Natural killer cell (primary cell): ENCODE measurements at regions not wholly inside any gene's neighbourhood (a gene's known extent, or its start where the extent isn't known, plus 50 kb on each side); places are given as distances from the start of the nearest gene placed in this dataset.
"Not testable (repeated sequence)": the region's sequence is repeated elsewhere in the genome, so short reads cannot be mapped to it uniquely, and the experiment has no call there.

Experiments used
- ATAC-seq, 3 donors: fragments of 150-1000 bp in 2 of 3; fragments of 200-7000 bp in 1 of 3; cut with Tn5 transposase; 1 replicate in 1 of 3; 2 replicates in 2 of 3; pipeline ENCODE4 v1.10.0; 2021; ENCODE audit warnings: mild to moderate bottlenecking in 2 of 3, moderate library complexity in 2 of 3
- DNase-seq, 2 donors: peaks; one replicate each; pipeline versions ENCODE4 v3.0.0 to v3.0.0-alpha.2; 2013 to 2021; ENCODE audit warnings: mixed read lengths in 1 of 2
- H3K27ac ChIP-seq: one replicate; pipeline ENCODE4 v1.5.1; 2013; ENCODE audit warnings: mild to moderate bottlenecking, low read length
- H3K27me3 ChIP-seq: one replicate; pipeline ENCODE4 v1.6.1; 2013; ENCODE audit warnings: low read length; ENCODE audit not compliant: control insufficient read depth, insufficient read depth
- H3K36me3 ChIP-seq: one replicate; pipeline ENCODE4 v1.6.1; 2013; ENCODE audit warnings: low read length; ENCODE audit not compliant: control insufficient read depth, insufficient read depth
- H3K4me1 ChIP-seq: one replicate; pipeline ENCODE4 v1.6.1; 2013; ENCODE audit warnings: low read length; ENCODE audit not compliant: control insufficient read depth, insufficient read depth
- H3K4me3 ChIP-seq: one replicate; pipeline ENCODE4 v1.5.1; 2013; ENCODE audit warnings: low read length
- H3K9me3 ChIP-seq: one replicate; pipeline ENCODE4 v1.6.1; 2013; ENCODE audit warnings: low read length; ENCODE audit not compliant: control insufficient read depth, insufficient read depth
- H3K27ac Mint-ChIP-seq, 2 donors: one replicate each; pipeline ENCODE4 v1.8.0; 2022; ENCODE audit warnings: mild to moderate bottlenecking in 2 of 2, mixed read lengths in 2 of 2, moderate library complexity in 1 of 2
- H3K27me3 Mint-ChIP-seq, 2 donors: one replicate each; pipeline ENCODE4 v1.8.0; 2022; ENCODE audit warnings: low read depth in 2 of 2, mixed read lengths in 2 of 2
- H3K36me3 Mint-ChIP-seq: one replicate; pipeline ENCODE4 v1.8.0; 2022; ENCODE audit warnings: mixed read lengths
- H3K4me1 Mint-ChIP-seq, 2 donors: one replicate each; pipeline ENCODE4 v1.8.0; 2022; ENCODE audit warnings: mixed read lengths in 2 of 2
- H3K4me3 Mint-ChIP-seq: one replicate; pipeline ENCODE4 v1.8.0; 2022; ENCODE audit warnings: mild to moderate bottlenecking, moderate library complexity, mixed read lengths
- H3K9me3 Mint-ChIP-seq, 2 donors: one replicate each; pipeline ENCODE4 v1.8.0; 2022; ENCODE audit warnings: mixed read lengths in 2 of 2
- CTCF ChIP-seq: fragments of 200-600 bp; IDR thresholded peaks from one replicate; pipeline ENCODE4 v1.8.0; 2022; ENCODE audit warnings: antibody characterized with exemption
- WGBS: methylation state at CpG from one replicate; pipeline ENCODE4 v1.1.7; 2013; ENCODE audit warnings: missing lambda C conversion rate; ENCODE audit not compliant: insufficient coverage; 5-methylcytosine and 5-hydroxymethylcytosine counted together
- intact Hi-C: fragments of 100-400 bp; cut with micrococcal nuclease; formaldehyde crosslinking; loops from one replicate; pipeline ENCODE4 v1.14.2; 2022

GRCh38 chr20:25859649-25860530, 163.2 kb upstream of the ZNF337 start:
- peaks cover 42 to 54% of the 10 kb centered on the region in 2 donors for H3K27me3 Mint-ChIP-seq
- no peaks in the 10 kb centered on the region for H3K36me3 Mint-ChIP-seq
- no peak for TF ChIP-seq CTCF
- Histone ChIP-seq H3K27me3 (peaks cover 29% of the 10 kb centered on the region), H3K36me3 (no peaks in the 10 kb centered on the region), H3K4me1 (peaks cover 64% of the 10 kb centered on the region), H3K9me3 (no peaks in the 10 kb centered on the region), H3K4me3 (no peak overlapping the region), H3K27ac (no peak overlapping the region)
- intact Hi-C loops = no loop called here
- no peaks in the 10 kb centered on the region for H3K9me3 Mint-ChIP-seq
- peak overlapping the region; percentile 85 for H3K4me3 Mint-ChIP-seq
- H3K27ac Mint-ChIP-seq = peak overlapping the region in 1 of 2 donors; percentile 59
- H3K4me1 Mint-ChIP-seq = peaks cover 46 to 71% of the 10 kb centered on the region in 2 donors
- WGBS = 31% methylated on average over 51 of the region's 51 CpGs
- ATAC-seq = peak; percentile 52 to 66 (median 57)
- peak; percentile 65 to 88 for DNase-seq

- Histone ChIP-seq H3K36me3 (no peaks in the 10 kb centered on the region), H3K9me3 (no peaks in the 10 kb centered on the region), H3K4me1 (peaks cover 67% of the 10 kb centered on the region), H3K27me3 (peaks cover 25% of the 10 kb centered on the region), H3K27ac (no peak overlapping the region), H3K4me3 (no peak overlapping the region)
- Mint-ChIP-seq H3K27me3 (peaks cover 30 to 44% of the 10 kb centered on the region in 2 donors), H3K4me1 (peaks cover 50 to 70% of the 10 kb centered on the region in 2 donors), H3K9me3 (no peaks in the 10 kb centered on the region), H3K36me3 (no peaks in the 10 kb centered on the region), H3K27ac (peak overlapping the region in 1 of 2 donors; percentile 75), H3K4me3 (peak overlapping the region; percentile 85)
- intact Hi-C loops = no loop called here
- no peak for ATAC-seq
- no peak for TF ChIP-seq CTCF
- 58% methylated on average over 37 of the region's 37 CpGs for WGBS
- DNase-seq = no peak
These were observed 162.1 kb upstream of the ZNF337 start for GRCh38 chr20:25858495-25859425.

DNA sequence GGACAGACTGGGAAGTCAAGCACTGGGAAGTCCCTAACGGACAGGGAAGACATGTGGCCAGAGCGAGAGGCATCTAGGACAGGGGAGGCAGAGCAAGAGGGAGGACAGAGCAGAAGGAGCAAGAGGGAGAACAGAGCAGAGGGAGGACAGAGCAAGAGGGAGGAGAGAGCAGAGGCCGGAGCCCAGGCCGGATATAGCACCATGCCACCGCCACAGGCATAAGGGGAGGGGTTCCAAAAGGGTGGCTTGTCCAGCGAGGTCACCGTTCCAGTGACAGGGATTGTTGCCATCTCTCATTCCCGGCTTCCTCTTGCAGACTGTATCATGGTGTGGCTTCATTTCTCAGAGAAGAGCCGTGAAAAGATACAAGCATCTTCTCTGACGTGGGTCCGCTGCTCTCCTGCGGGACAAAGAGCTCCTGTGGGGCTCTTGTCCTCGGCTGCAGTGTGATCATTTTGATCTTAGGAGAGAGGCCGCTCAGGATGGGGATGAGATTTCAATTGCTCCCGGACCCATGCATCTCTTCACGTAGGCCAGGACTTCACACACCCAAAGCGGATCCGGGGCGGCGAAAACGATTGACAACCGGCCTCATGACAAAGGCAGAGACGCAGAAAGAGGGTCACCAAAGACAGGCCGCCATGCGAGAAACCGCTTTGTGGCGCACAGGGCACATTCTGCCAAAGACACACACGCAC, 160.6 kb upstream of the ZNF337 start:
- Mint-ChIP-seq H3K27me3 (peaks cover 27 to 38% of the 10 kb centered on the region in 2 donors), H3K4me3 (peak overlapping the region; percentile 85), H3K27ac (peak overlapping the region; percentile 3 to 75), H3K4me1 (peaks cover 55 to 66% of the 10 kb centered on the region in 2 donors)
- H3K4me3 ChIP-seq, H3K9me3 ChIP-seq, H3K36me3 Mint-ChIP-seq, H3K27ac ChIP-seq, intact Hi-C loops, DNase-seq, H3K36me3 ChIP-seq, H3K9me3 Mint-ChIP-seq, ATAC-seq: not testable (repeated sequence)
- WGBS = 93% methylated on average over 27 of the region's 28 CpGs
- peaks cover 63% of the 10 kb centered on the region for H3K4me1 ChIP-seq
- H3K27me3 ChIP-seq = peaks cover 24% of the 10 kb centered on the region
